GM18909 (cell line): ENCODE measurements at regions not wholly inside any gene's neighbourhood (a gene's known extent, or its start where the extent isn't known, plus 50 kb on each side); places are given as distances from the start of the nearest gene placed in this dataset.

Source experiments
- ATAC-seq: cut with Tn5 transposase; IDR thresholded peaks from one replicate; pipeline ENCODE4 v1.9.1; 2021; ENCODE audit warnings: mild to moderate bottlenecking; ENCODE audit not compliant: unreplicated experiment, poor library complexity

- no peak for ATAC-seq
Observed at GRCh38 chr17:72205822-72206221, 85.0 kb downstream of the SOX9 start.

- no peak for ATAC-seq
Observed at GRCh38 chr17:72206376-72206775, 85.6 kb downstream of the SOX9 start.

- ATAC-seq = no peak
Observed at GRCh38 chr17:72208832-72209231, 88.0 kb downstream of the SOX9 start.

GRCh38 chr17:72212041-72212440, 91.2 kb downstream of the SOX9 start:
- no peak for ATAC-seq

GRCh38 chr17:72215490-72215889, 94.7 kb downstream of the SOX9 start:
- ATAC-seq = no peak

GRCh38 chr17:72215928-72216327, 95.1 kb downstream of the SOX9 start:
- ATAC-seq = no peak

GRCh38 chr17:72219137-72219823, 98.5 kb downstream of the SOX9 start:
- ATAC-seq = no peak

GRCh38 chr17:72219824-72220493, 99.1 kb downstream of the SOX9 start:
- ATAC-seq = no peak

GRCh38 chr17:72222661-72223380, 102.0 kb downstream of the SOX9 start:
- ATAC-seq = no peak

GRCh38 chr17:72223866-72224291, 103.1 kb downstream of the SOX9 start:
- ATAC-seq = no peak

- ATAC-seq = no peak
Observed at GRCh38 chr17:72226322-72226721, 105.5 kb downstream of the SOX9 start.

- ATAC-seq = no peak
Observed at GRCh38 chr17:72233986-72234385, 113.2 kb downstream of the SOX9 start.

- no peak for ATAC-seq
Observed at GRCh38 chr17:72234985-72235384, 114.2 kb downstream of the SOX9 start.

GRCh38 chr17:72236980-72237633, 116.3 kb downstream of the SOX9 start:
- ATAC-seq = no peak

GRCh38 chr17:72238157-72238673, 117.4 kb downstream of the SOX9 start:
- ATAC-seq = no peak

- ATAC-seq = no peak
Observed at GRCh38 chr17:72239548-72239947, 118.7 kb downstream of the SOX9 start.

- no peak for ATAC-seq
Observed at GRCh38 chr17:72240333-72240732, 119.5 kb downstream of the SOX9 start.

- ATAC-seq = no peak
Observed at GRCh38 chr17:72244494-72244893, 123.7 kb downstream of the SOX9 start.

- ATAC-seq = no peak
Observed at GRCh38 chr17:72244956-72245355, 124.1 kb downstream of the SOX9 start.

GRCh38 chr17:72249441-72249840, 128.6 kb downstream of the SOX9 start:
- ATAC-seq = no peak

GRCh38 chr17:72250206-72250605, 129.4 kb downstream of the SOX9 start:
- no peak for ATAC-seq
